ENCODE measurements at regions not wholly inside any gene's neighbourhood (a gene's known extent, or its start where the extent isn't known, plus 50 kb on each side); places are given as distances from the start of the nearest gene placed in this dataset.

- no peak for TF ChIP-seq GABPA (IDR thresholded peaks at IDR 0.05; ENCODE audit: low read depth)
- no peak for TF ChIP-seq CTCF (IDR thresholded peaks at IDR 0.05; ENCODE audit: insufficient read depth, low read length)
- TF ChIP-seq SPI1 (IDR thresholded peaks at IDR 0.05; ENCODE audit: borderline replicate concordance, low read depth) = no peak
- no peak for TF ChIP-seq POLR2AphosphoS5 (IDR thresholded peaks at IDR 0.05; ENCODE audit: low read depth)
- no peak for TF ChIP-seq REST (IDR thresholded peaks at IDR 0.05; ENCODE audit: insufficient replicate concordance, low read depth)
- no peak overlapping the region for H3K27ac ChIP-seq (replicated peaks)
- H3K4me3 ChIP-seq (replicated peaks; ENCODE audit: insufficient read depth, low read length) = no peak overlapping the region
- no peak for DNase-seq (ENCODE audit: low read depth in 1 of 2, low spot score in 1 of 2)
- peaks cover 3% of the 10 kb centered on the region for H3K27me3 ChIP-seq (ENCODE audit: insufficient read depth, poor library complexity, severe bottlenecking)
Measured at GRCh38 chr2:65826567-65826966, 394.2 kb upstream of the SPRED2 start.

- TF ChIP-seq POLR2AphosphoS5 (IDR thresholded peaks at IDR 0.05; ENCODE audit: low read depth) = no peak
- no peak for TF ChIP-seq SPI1 (IDR thresholded peaks at IDR 0.05; ENCODE audit: borderline replicate concordance, low read depth)
- no peak for TF ChIP-seq GABPA (IDR thresholded peaks at IDR 0.05; ENCODE audit: low read depth)
- no peak for TF ChIP-seq REST (IDR thresholded peaks at IDR 0.05; ENCODE audit: insufficient replicate concordance, low read depth)
- no peak for TF ChIP-seq CTCF (IDR thresholded peaks at IDR 0.05; ENCODE audit: insufficient read depth, low read length)
- H3K4me3 ChIP-seq (replicated peaks; ENCODE audit: insufficient read depth, low read length) = no peak overlapping the region
- no peak for DNase-seq (ENCODE audit: low read depth in 1 of 2, low spot score in 1 of 2)
- no peak overlapping the region for H3K27ac ChIP-seq (replicated peaks)
- peaks cover 3% of the 10 kb centered on the region for H3K27me3 ChIP-seq (ENCODE audit: insufficient read depth, poor library complexity, severe bottlenecking)
Measured at GRCh38 chr2:65823511-65823910, 391.1 kb upstream of the SPRED2 start.

GRCh38 chr2:65820454-65820853, 388.1 kb upstream of the SPRED2 start:
- no peak for TF ChIP-seq GABPA (IDR thresholded peaks at IDR 0.05; ENCODE audit: low read depth)
- Histone ChIP-seq H3K4me3 (replicated peaks; ENCODE audit: insufficient read depth, low read length) (no peak overlapping the region), H3K27me3 (ENCODE audit: insufficient read depth, poor library complexity, severe bottlenecking) (peaks cover 3% of the 10 kb centered on the region), H3K27ac (replicated peaks) (no peak overlapping the region)
- no peak for DNase-seq (ENCODE audit: low read depth in 1 of 2, low spot score in 1 of 2)

GRCh38 chr2:65819963-65820362, 387.6 kb upstream of the SPRED2 start:
- TF ChIP-seq REST (IDR thresholded peaks at IDR 0.05; ENCODE audit: insufficient replicate concordance, low read depth) = no peak
- no peak for TF ChIP-seq SPI1 (IDR thresholded peaks at IDR 0.05; ENCODE audit: borderline replicate concordance, low read depth)
- no peak for TF ChIP-seq POLR2AphosphoS5 (IDR thresholded peaks at IDR 0.05; ENCODE audit: low read depth)
- TF ChIP-seq CTCF (IDR thresholded peaks at IDR 0.05; ENCODE audit: insufficient read depth, low read length) = no peak
- TF ChIP-seq GABPA (IDR thresholded peaks at IDR 0.05; ENCODE audit: low read depth) = no peak
- Histone ChIP-seq H3K4me3 (replicated peaks; ENCODE audit: insufficient read depth, low read length) (no peak overlapping the region), H3K27me3 (ENCODE audit: insufficient read depth, poor library complexity, severe bottlenecking) (peaks cover 3% of the 10 kb centered on the region), H3K27ac (replicated peaks) (no peak overlapping the region)
- no peak for DNase-seq (ENCODE audit: low read depth in 1 of 2, low spot score in 1 of 2)

Data from HL-60 (cell line).